H1 (cell line): ENCODE measurements at regions not wholly inside any gene's neighbourhood (a gene's known extent, or its start where the extent isn't known, plus 50 kb on each side); places are given as distances from the start of the nearest gene placed in this dataset.

Experiments used
- BACH1 ChIP-seq: IDR thresholded peaks from 2 replicates; pipeline ENCODE4 v1.6.1; 2012; ENCODE audit warnings: low read length, improper control_type of control experiment
- CBX5 ChIP-seq: fragments of 300-800, 300-1000 bp; sonication (generic); IDR thresholded peaks from 2 replicates; pipeline ENCODE4 v1.7.1; 2016; ENCODE audit warnings: antibody characterized with exemption, low read length, low read depth
- EZH2 ChIP-seq: fragments of 200-600 bp; sonication (generic); IDR thresholded peaks from 2 replicates; pipeline ENCODE4 v1.7.1; 2012; ENCODE audit warnings: low read depth, mild to moderate bottlenecking, moderate library complexity, low read length, inconsistent platforms; ENCODE audit not compliant: severe bottlenecking
- JUN ChIP-seq: IDR thresholded peaks from 2 replicates; pipeline ENCODE4 v1.6.1; 2011; ENCODE audit warnings: low read depth, mild to moderate bottlenecking, improper control_type of control experiment, low read length
- MAFK ChIP-seq: IDR thresholded peaks from 2 replicates; pipeline ENCODE4 v1.6.1; 2012; ENCODE audit warnings: low read depth, mild to moderate bottlenecking, improper control_type of control experiment, low read length
- PHF8 ChIP-seq: fragments of 200-600 bp; sonication (generic); conservative IDR thresholded peaks from 2 replicates; pipeline ENCODE4 v1.7.1; 2012; ENCODE audit warnings: low read depth, mild to moderate bottlenecking, inconsistent platforms, low read length, moderate library complexity

- TF ChIP-seq CBX5 (no peak), JUN (no peak), EZH2 (no peak), MAFK (no peak), BACH1 (no peak), PHF8 (no peak)
Measured at GRCh38 chr18:44548291-44549221, 132.1 kb upstream of the SETBP1 start (continued).
